Body of pancreas (tissue), 4 donors: ENCODE measurements at regions not wholly inside any gene's neighbourhood (a gene's known extent, or its start where the extent isn't known, plus 50 kb on each side); places are given as distances from the start of the nearest gene placed in this dataset.

ENCODE experiments used
- ATAC-seq: fragments of 150-250 bp; one replicate; pipeline ENCODE4 v1.9.1; 2016
- DNase-seq, 4 donors: peaks; one replicate each; pipeline ENCODE4 v3.0.0-alpha.2; 2019
- H3K27ac ChIP-seq, 4 donors: fragments of 200-600 bp; sonication (generic); 1 replicate in 3 of 4; 2 replicates in 1 of 4; pipeline versions ENCODE4 v1.5.1 to v1.6.1; 2016 to 2019; ENCODE audit warnings: mild to moderate bottlenecking in 1 of 4, mixed read lengths in 1 of 4, moderate library complexity in 1 of 4
- H3K27me3 ChIP-seq, 2 donors: fragments of 200-600 bp; sonication (generic); one replicate each; pipeline ENCODE4 v1.6.0; 2016; ENCODE audit warnings: mild to moderate bottlenecking in 1 of 2
- H3K36me3 ChIP-seq, 2 donors: fragments of 200-600 bp; sonication (generic); replicated peaks in 1 of 2; 2 replicates each; pipeline ENCODE4 v1.5.1; 2016; ENCODE audit warnings: low read depth in 2 of 2; ENCODE audit not compliant: insufficient read depth in 1 of 2
- H3K4me1 ChIP-seq: fragments of 200-600 bp; sonication (generic); one replicate; pipeline ENCODE4 v1.6.0; 2016
- H3K4me3 ChIP-seq, 2 donors: fragments of 200-600 bp; sonication (generic); 1 replicate in 1 of 2; 2 replicates in 1 of 2; pipeline ENCODE4 v1.5.1; 2016 to 2019
- H3K9me3 ChIP-seq, 3 donors: fragments of 200-600 bp; sonication (generic); 1 replicate in 2 of 3; 2 replicates in 1 of 3; pipeline ENCODE4 v1.5.1; 2016
- CTCF ChIP-seq, 7 experiments: fragments of 450-650 bp in 4 of 7; fragments of 200-600 bp in 3 of 7; sonication (generic) in 3 of 7; IDR thresholded peaks; one replicate each; pipeline ENCODE4 v1.5.1; 2016 to 2019; ENCODE audit warnings: antibody characterized with exemption in 7 of 7
- POLR2A ChIP-seq, 3 donors: fragments of 450-650 bp; IDR thresholded peaks; one replicate each; pipeline ENCODE4 v1.6.1; 2016; ENCODE audit warnings: antibody characterized with exemption in 3 of 3, mild to moderate bottlenecking in 2 of 3
- WGBS, 2 donors: methylation state at CpG; one replicate each; pipeline ENCODE4 v1.1.5; 2017; 5-methylcytosine and 5-hydroxymethylcytosine counted together
- intact Hi-C: fragments of 100-400 bp; cut with DNase I; formaldehyde crosslinking; loops from one replicate; pipeline ENCODE4 v1.15.1; 2023

DNA sequence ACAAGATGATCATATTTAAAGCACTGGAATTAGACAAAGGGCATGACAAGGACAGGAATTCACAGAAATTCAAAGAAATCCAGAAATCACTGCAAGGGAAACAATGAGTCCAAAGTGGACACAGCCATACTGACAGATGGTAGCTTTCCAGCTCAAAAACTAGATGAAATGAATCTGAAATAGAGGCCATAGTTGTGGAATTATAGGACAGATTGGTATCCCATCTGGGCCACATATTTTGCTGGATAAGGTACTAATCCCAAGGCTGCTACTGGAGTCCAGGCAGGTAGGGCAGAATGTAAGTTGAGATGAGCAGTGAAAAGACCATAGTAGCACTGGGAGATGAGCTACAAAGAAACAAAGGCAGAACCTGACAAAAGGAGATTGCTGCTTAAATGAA, 258.3 kb upstream of the ANO3 start:
- Histone ChIP-seq H3K9me3 (no peaks in the 10 kb centered on the region), H3K27ac (no peak overlapping the region), H3K27me3 (no peaks in the 10 kb centered on the region), H3K4me3 (no peak overlapping the region), H3K36me3 (no peaks in the 10 kb centered on the region), H3K4me1 (no peaks in the 10 kb centered on the region)
- DNase-seq = no peak
- no peak for ATAC-seq
- intact Hi-C loops = no loop called here
- no peak for TF ChIP-seq POLR2A (IDR thresholded peaks at IDR 0.05)
- TF ChIP-seq CTCF (IDR thresholded peaks at IDR 0.05) = no peak

- Histone ChIP-seq H3K4me1 (no peaks in the 10 kb centered on the region), H3K36me3 (no peaks in the 10 kb centered on the region), H3K27me3 (no peaks in the 10 kb centered on the region), H3K27ac (no peak overlapping the region), H3K9me3 (no peaks in the 10 kb centered on the region), H3K4me3 (no peak overlapping the region)
- WGBS, 2 donors = 59 to 71% methylated on average over 3 of the region's 3 CpGs
- no peak for ATAC-seq
- intact Hi-C loops = no loop called here
- no peak for DNase-seq
- TF ChIP-seq POLR2A (IDR thresholded peaks at IDR 0.05) (no peak), CTCF (IDR thresholded peaks at IDR 0.05) (no peak)
Measured at GRCh38 chr11:26076233-26076990, 255.5 kb upstream of the ANO3 start.

- H3K27ac ChIP-seq = no peak overlapping the region
- no peaks in the 10 kb centered on the region for H3K27me3 ChIP-seq
- TF ChIP-seq CTCF (IDR thresholded peaks at IDR 0.05) (no peak), POLR2A (IDR thresholded peaks at IDR 0.05) (no peak)
- DNase-seq (no peak), ATAC-seq (no peak)
- H3K9me3 ChIP-seq = no peaks in the 10 kb centered on the region
- intact Hi-C loops = no loop called here
- WGBS, 2 donors = 39 to 47% methylated on average over 5 of the region's 5 CpGs
- no peaks in the 10 kb centered on the region for H3K36me3 ChIP-seq
- no peak overlapping the region for H3K4me3 ChIP-seq
- no peaks in the 10 kb centered on the region for H3K4me1 ChIP-seq
Measured at GRCh38 chr11:26078231-26078821, 253.6 kb upstream of the ANO3 start.

GRCh38 chr11:26084313-26084712, 247.6 kb upstream of the ANO3 start:
- Histone ChIP-seq H3K27me3 (no peaks in the 10 kb centered on the region), H3K9me3 (no peaks in the 10 kb centered on the region), H3K4me1 (no peaks in the 10 kb centered on the region), H3K4me3 (no peak overlapping the region), H3K27ac (no peak overlapping the region), H3K36me3 (no peaks in the 10 kb centered on the region)
- intact Hi-C loops = no loop called here
- DNase-seq (no peak), ATAC-seq (no peak)
- TF ChIP-seq POLR2A (IDR thresholded peaks at IDR 0.05) (no peak), CTCF (IDR thresholded peaks at IDR 0.05) (no peak)
- WGBS, 2 donors = 56 to 62% methylated on average over 3 of the region's 3 CpGs

GRCh38 chr11:26086028-26086427, 245.9 kb upstream of the ANO3 start:
- DNase-seq (no peak), ATAC-seq (no peak)
- 70 to 84% methylated on average over 1 of the region's 1 CpG for WGBS, 2 donors
- H3K9me3 ChIP-seq = no peaks in the 10 kb centered on the region
- no peaks in the 10 kb centered on the region for H3K36me3 ChIP-seq
- no peak for TF ChIP-seq CTCF (IDR thresholded peaks at IDR 0.05)
- TF ChIP-seq POLR2A (IDR thresholded peaks at IDR 0.05) = no peak
- intact Hi-C loops = no loop called here
- no peaks in the 10 kb centered on the region for H3K4me1 ChIP-seq
- no peaks in the 10 kb centered on the region for H3K27me3 ChIP-seq
- H3K4me3 ChIP-seq = no peak overlapping the region
- no peak overlapping the region for H3K27ac ChIP-seq
